Gastrocnemius medialis (tissue), 4 donors: ENCODE measurements at regions not wholly inside any gene's neighbourhood (a gene's known extent, or its start where the extent isn't known, plus 50 kb on each side); places are given as distances from the start of the nearest gene placed in this dataset.

ENCODE experiments used
- POLR2A ChIP-seq, 2 donors: fragments of 450-650 bp; IDR thresholded peaks; one replicate each; pipeline ENCODE4 v1.6.1; 2017; ENCODE audit warnings: antibody characterized with exemption in 2 of 2, mild to moderate bottlenecking in 2 of 2, moderate library complexity in 2 of 2
- TF ChIP-seq, protein P1 (sequence below), 5 experiments: fragments of 450-650 bp in 3 of 5; fragments of 200-600 bp in 2 of 5; sonication (generic) in 2 of 5; IDR thresholded peaks in 4 of 5; conservative IDR thresholded peaks in 1 of 5; 1 replicate in 4 of 5; 2 replicates in 1 of 5; pipeline ENCODE4 v1.5.1; 2016 to 2019; ENCODE audit warnings: antibody characterized with exemption in 5 of 5, mild to moderate bottlenecking in 3 of 5, moderate library complexity in 3 of 5

DNA sequence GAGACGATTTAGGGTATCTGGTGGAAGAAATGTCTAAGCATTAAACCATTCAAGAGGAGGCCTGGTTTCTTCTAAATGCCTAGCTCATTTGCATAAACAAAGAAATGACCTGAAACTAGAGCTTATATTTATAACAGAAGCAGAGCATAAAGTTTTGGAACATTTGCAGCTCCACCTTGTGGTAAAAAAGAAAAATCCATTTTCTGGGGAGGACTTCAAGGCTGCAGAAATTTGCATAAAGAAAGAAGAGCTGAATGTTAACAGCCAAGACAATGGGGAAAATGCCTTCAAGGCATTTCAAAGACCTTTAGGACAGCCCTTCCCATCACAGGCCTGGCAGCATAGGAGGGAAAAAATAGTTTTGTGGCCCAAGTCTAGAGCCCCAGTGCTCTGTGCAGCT is 362.0 kb downstream of the ZNF248 start:
- TF ChIP-seq POLR2A (IDR thresholded peaks at IDR 0.05), result no peak
- TF ChIP-seq, protein P1, sequence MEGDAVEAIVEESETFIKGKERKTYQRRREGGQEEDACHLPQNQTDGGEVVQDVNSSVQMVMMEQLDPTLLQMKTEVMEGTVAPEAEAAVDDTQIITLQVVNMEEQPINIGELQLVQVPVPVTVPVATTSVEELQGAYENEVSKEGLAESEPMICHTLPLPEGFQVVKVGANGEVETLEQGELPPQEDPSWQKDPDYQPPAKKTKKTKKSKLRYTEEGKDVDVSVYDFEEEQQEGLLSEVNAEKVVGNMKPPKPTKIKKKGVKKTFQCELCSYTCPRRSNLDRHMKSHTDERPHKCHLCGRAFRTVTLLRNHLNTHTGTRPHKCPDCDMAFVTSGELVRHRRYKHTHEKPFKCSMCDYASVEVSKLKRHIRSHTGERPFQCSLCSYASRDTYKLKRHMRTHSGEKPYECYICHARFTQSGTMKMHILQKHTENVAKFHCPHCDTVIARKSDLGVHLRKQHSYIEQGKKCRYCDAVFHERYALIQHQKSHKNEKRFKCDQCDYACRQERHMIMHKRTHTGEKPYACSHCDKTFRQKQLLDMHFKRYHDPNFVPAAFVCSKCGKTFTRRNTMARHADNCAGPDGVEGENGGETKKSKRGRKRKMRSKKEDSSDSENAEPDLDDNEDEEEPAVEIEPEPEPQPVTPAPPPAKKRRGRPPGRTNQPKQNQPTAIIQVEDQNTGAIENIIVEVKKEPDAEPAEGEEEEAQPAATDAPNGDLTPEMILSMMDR (IDR thresholded peaks at IDR 0.05 in 4 of 5, conservative IDR thresholded peaks at IDR 0.05 in 1 of 5), result peak in 1 of 5 experiments; percentile 30
